ENCODE measurements at regions not wholly inside any gene's neighbourhood (a gene's known extent, or its start where the extent isn't known, plus 50 kb on each side); places are given as distances from the start of the nearest gene placed in this dataset.

DNA sequence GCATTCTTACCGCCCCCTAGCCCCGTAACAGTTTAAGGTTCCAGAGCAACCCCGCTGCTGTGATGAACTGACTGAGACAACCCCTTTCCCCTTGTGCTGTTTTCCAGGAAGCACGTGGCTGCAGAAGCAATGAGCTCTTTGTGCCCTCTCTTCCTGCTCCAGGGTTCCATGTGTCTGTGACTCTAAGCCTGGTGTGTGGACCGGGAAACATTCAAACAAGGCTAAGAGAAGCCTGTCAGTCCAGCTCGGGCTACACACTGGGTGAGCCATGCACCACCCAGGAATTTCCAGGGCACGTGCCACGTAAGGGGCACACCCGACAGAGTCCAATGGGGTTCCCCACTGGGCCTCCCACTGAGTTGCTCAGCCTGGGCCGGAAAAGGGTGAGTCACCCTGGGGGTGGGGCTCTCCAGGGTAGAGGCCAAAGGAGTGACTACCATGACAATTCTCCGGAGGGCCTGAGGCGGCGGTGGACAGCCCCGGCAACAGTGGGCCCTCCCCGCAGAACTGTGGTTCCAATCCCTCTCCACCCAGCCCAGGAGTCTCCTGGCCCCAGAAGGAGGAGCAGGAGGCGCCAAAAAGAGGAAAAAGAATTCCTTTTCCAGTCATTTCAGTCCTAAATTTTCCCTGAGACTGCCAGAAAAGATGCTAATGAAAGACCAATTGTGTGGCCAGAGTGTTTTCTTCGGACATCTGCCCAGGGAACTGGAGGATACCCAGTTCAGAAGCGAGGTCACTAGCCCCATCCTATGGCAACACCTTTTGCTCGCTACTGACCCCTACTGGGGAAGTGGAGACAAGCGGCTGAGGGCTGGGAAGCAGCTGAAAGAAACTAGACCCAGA is 157.8 kb upstream of the SLC1A4 start:
- TF ChIP-seq, protein P1, sequence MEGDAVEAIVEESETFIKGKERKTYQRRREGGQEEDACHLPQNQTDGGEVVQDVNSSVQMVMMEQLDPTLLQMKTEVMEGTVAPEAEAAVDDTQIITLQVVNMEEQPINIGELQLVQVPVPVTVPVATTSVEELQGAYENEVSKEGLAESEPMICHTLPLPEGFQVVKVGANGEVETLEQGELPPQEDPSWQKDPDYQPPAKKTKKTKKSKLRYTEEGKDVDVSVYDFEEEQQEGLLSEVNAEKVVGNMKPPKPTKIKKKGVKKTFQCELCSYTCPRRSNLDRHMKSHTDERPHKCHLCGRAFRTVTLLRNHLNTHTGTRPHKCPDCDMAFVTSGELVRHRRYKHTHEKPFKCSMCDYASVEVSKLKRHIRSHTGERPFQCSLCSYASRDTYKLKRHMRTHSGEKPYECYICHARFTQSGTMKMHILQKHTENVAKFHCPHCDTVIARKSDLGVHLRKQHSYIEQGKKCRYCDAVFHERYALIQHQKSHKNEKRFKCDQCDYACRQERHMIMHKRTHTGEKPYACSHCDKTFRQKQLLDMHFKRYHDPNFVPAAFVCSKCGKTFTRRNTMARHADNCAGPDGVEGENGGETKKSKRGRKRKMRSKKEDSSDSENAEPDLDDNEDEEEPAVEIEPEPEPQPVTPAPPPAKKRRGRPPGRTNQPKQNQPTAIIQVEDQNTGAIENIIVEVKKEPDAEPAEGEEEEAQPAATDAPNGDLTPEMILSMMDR (IDR thresholded peaks at IDR 0.05): peak; percentile 48 to 58 (median 50)
- no peak for TF ChIP-seq POLR2A (IDR thresholded peaks at IDR 0.05)
